GM23338 (cell line): ENCODE measurements at regions not wholly inside any gene's neighbourhood (a gene's known extent, or its start where the extent isn't known, plus 50 kb on each side); places are given as distances from the start of the nearest gene placed in this dataset.

Experiments
- ATAC-seq: fragments of 200-7000 bp; cut with Tn5 transposase; 3 replicates; pipeline ENCODE4 v1.9.1; 2020
- DNase-seq: peaks from one replicate; pipeline ENCODE4 v3.0.0-alpha.2; 2015; ENCODE audit warnings: low spot score
- H2AFZ ChIP-seq: fragments of 200-600 bp; sonication (generic); 2 replicates; pipeline ENCODE4 v1.8.0; 2016; ENCODE audit warnings: antibody characterized with exemption, mild to moderate bottlenecking, moderate library complexity
- H3F3A ChIP-seq: fragments of 200-600 bp; sonication (generic); replicated peaks from 2 replicates; pipeline ENCODE4 v1.8.0; 2017; ENCODE audit warnings: antibody characterized with exemption, mixed run types, low read depth
- H3K27ac ChIP-seq: fragments of 200-600 bp; sonication (generic); 2 replicates; pipeline ENCODE4 v1.6.1; 2016; ENCODE audit warnings: low read depth
- H3K27me3 ChIP-seq: fragments of 200-600 bp; sonication (generic); 2 replicates; pipeline ENCODE4 v1.8.0; 2016; ENCODE audit warnings: mild to moderate bottlenecking, mixed run types, moderate library complexity; ENCODE audit not compliant: insufficient read depth
- H3K36me3 ChIP-seq: fragments of 200-600 bp; sonication (generic); 2 replicates; pipeline ENCODE4 v1.8.0; 2016; ENCODE audit warnings: mild to moderate bottlenecking; ENCODE audit not compliant: insufficient read depth
- H3K4me1 ChIP-seq: fragments of 200-600 bp; sonication (generic); 2 replicates; pipeline ENCODE4 v1.8.0; 2016; ENCODE audit warnings: mild to moderate bottlenecking, moderate library complexity; ENCODE audit not compliant: insufficient read depth
- H3K4me2 ChIP-seq: fragments of 200-600 bp; sonication (generic); 2 replicates; pipeline ENCODE4 v1.7.1; 2017; ENCODE audit warnings: mixed run types
- H3K4me3 ChIP-seq: fragments of 200-600 bp; sonication (generic); 2 replicates; pipeline ENCODE4 v1.6.1; 2016; ENCODE audit warnings: mixed run types
- H3K79me2 ChIP-seq: fragments of 200-600 bp; sonication (generic); replicated peaks from 2 replicates; pipeline ENCODE4 v1.8.0; 2017; ENCODE audit warnings: mild to moderate bottlenecking; ENCODE audit not compliant: insufficient read depth
- H3K9me2 ChIP-seq: fragments of 200-600 bp; sonication (generic); 2 replicates; pipeline ENCODE4 v1.8.0; 2017; ENCODE audit not compliant: insufficient read depth
- H4K20me1 ChIP-seq: fragments of 200-600 bp; sonication (generic); replicated peaks from 2 replicates; pipeline ENCODE4 v1.8.0; 2017; ENCODE audit warnings: mild to moderate bottlenecking; ENCODE audit not compliant: insufficient read depth
- H3K27ac Mint-ChIP-seq: 2 replicates; pipeline ENCODE4 v1.8.0; 2020; ENCODE audit warnings: inconsistent platforms, mild to moderate bottlenecking, moderate library complexity, mixed read lengths
- H3K27me3 Mint-ChIP-seq: 3 replicates; pipeline ENCODE4 v1.8.0; 2022; ENCODE audit warnings: low read depth, mild to moderate bottlenecking, moderate library complexity, mixed read lengths, inconsistent platforms; ENCODE audit not compliant: insufficient read depth, poor library complexity
- H3K36me3 Mint-ChIP-seq: 3 replicates; pipeline ENCODE4 v1.8.0; 2021; ENCODE audit warnings: low read depth, mild to moderate bottlenecking, inconsistent platforms, moderate library complexity, mixed read lengths
- H3K4me1 Mint-ChIP-seq: 3 replicates; pipeline ENCODE4 v1.8.0; 2020; ENCODE audit warnings: mild to moderate bottlenecking, inconsistent platforms, mixed read lengths
- H3K4me3 Mint-ChIP-seq: 3 replicates; pipeline ENCODE4 v1.8.0; 2021; ENCODE audit warnings: moderate library complexity, mild to moderate bottlenecking, inconsistent platforms, mixed read lengths
- H3K9me3 Mint-ChIP-seq: 3 replicates; pipeline ENCODE4 v1.8.0; 2020; ENCODE audit warnings: moderate library complexity, mild to moderate bottlenecking, inconsistent platforms, mixed read lengths
- CREB1 ChIP-seq: fragments of 250-450 bp; sonication (Bioruptor Pico); IDR thresholded peaks from 2 replicates; pipeline ENCODE4 v1.5.0; 2020; ENCODE audit warnings: low read depth, mild to moderate bottlenecking, moderate library complexity
- CTCF ChIP-seq, 2 experiments: fragments of 200-600 bp in 1 of 2; sonication (generic) in 1 of 2; conservative IDR thresholded peaks; 2 replicates each; pipeline versions ENCODE4 v1.5.1 to v1.6.1; 2016 to 2017; ENCODE audit warnings: antibody characterized with exemption in 2 of 2, low read depth in 2 of 2, mild to moderate bottlenecking in 2 of 2, moderate library complexity in 1 of 2
- EZH2 ChIP-seq: fragments of 200-600 bp; sonication (generic); IDR thresholded peaks from one replicate; pipeline ENCODE4 v1.8.0; 2017; ENCODE audit warnings: antibody characterized with exemption, mild to moderate bottlenecking, low read depth; ENCODE audit not compliant: unreplicated experiment
- EZH2phosphoT487 ChIP-seq: fragments of 200-600 bp; sonication (generic); IDR thresholded peaks from one replicate; pipeline ENCODE4 v1.8.1; 2018; ENCODE audit warnings: antibody characterized with exemption; ENCODE audit not compliant: unreplicated experiment
- JUNB ChIP-seq: IDR thresholded peaks from one replicate; pipeline ENCODE4 v1.6.1; 2016; ENCODE audit warnings: antibody characterized with exemption; ENCODE audit not compliant: unreplicated experiment
- POLR2AphosphoS5 ChIP-seq: IDR thresholded peaks from 2 replicates; pipeline ENCODE4 v1.6.1; 2016; ENCODE audit warnings: antibody characterized with exemption, low read depth
- REST ChIP-seq: IDR thresholded peaks from one replicate; pipeline ENCODE4 v1.6.1; 2018; ENCODE audit warnings: antibody characterized with exemption; ENCODE audit not compliant: unreplicated experiment
- STAT1 ChIP-seq: IDR thresholded peaks from one replicate; pipeline ENCODE4 v1.6.1; 2016; ENCODE audit warnings: antibody characterized with exemption; ENCODE audit not compliant: unreplicated experiment
- ZNF331 ChIP-seq: fragments of 250-450 bp; sonication (Bioruptor Pico); IDR thresholded peaks from 2 replicates; pipeline ENCODE4 v1.5.0; 2020; ENCODE audit warnings: low read depth, mild to moderate bottlenecking, moderate library complexity
- TF ChIP-seq, protein P1 (sequence below): fragments of 250-450 bp; sonication (Bioruptor Pico); IDR thresholded peaks from 2 replicates; pipeline ENCODE4 v1.5.0; 2020; ENCODE audit warnings: mild to moderate bottlenecking, moderate library complexity
- TF ChIP-seq, protein P2 (sequence below): IDR thresholded peaks from 2 replicates; pipeline ENCODE4 v1.6.1; 2016; ENCODE audit warnings: antibody characterized with exemption

DNA sequence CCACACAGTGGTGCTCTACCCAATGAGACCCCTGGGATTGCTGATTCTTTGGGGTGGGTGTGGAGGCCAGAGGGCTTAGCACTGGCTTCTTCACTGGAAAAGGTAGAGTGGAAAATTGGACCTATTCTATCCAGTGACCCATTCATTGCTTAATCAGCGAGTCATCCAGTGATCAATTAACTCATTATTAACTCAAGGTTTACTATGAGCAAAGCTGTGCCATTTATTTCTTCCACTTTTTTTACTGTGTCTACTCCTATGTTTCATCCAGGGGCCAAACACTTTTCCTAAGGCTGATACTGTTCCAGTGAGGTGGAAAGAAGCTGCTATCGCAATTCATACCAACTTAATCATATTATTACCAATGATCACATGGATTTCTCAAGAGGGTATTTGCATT is 363.9 kb downstream of the RPS6KC1 start:
- Histone ChIP-seq H3K4me3 (no peak overlapping the region), H3K27me3 (no peaks in the 10 kb centered on the region), H3K4me1 (no peaks in the 10 kb centered on the region), H3K4me2 (no peak overlapping the region), H3K9me2 (0 out of 2 replicates have a peak, but pooled peaks cover 8% of the 10 kb centered on the region), H2AFZ (no peak overlapping the region), H3K27ac (no peak overlapping the region), H3F3A (no peaks in the 10 kb centered on the region), H3K79me2 (no peaks in the 10 kb centered on the region), H4K20me1 (no peaks in the 10 kb centered on the region), H3K36me3 (no peaks in the 10 kb centered on the region)
- Mint-ChIP-seq H3K36me3 (peaks cover 5% of the 10 kb centered on the region; the same call in 1 of the 3 replicates), H3K27me3 (peaks cover 2% of the 10 kb centered on the region), H3K4me1 (no peaks in the 10 kb centered on the region), H3K27ac (no peak overlapping the region), H3K4me3 (no peak overlapping the region), H3K9me3 (peaks cover 5% of the 10 kb centered on the region; the same call in 1 of the 3 replicates)
- DNase-seq (no peak), ATAC-seq (no peak)
- TF ChIP-seq, protein P1, sequence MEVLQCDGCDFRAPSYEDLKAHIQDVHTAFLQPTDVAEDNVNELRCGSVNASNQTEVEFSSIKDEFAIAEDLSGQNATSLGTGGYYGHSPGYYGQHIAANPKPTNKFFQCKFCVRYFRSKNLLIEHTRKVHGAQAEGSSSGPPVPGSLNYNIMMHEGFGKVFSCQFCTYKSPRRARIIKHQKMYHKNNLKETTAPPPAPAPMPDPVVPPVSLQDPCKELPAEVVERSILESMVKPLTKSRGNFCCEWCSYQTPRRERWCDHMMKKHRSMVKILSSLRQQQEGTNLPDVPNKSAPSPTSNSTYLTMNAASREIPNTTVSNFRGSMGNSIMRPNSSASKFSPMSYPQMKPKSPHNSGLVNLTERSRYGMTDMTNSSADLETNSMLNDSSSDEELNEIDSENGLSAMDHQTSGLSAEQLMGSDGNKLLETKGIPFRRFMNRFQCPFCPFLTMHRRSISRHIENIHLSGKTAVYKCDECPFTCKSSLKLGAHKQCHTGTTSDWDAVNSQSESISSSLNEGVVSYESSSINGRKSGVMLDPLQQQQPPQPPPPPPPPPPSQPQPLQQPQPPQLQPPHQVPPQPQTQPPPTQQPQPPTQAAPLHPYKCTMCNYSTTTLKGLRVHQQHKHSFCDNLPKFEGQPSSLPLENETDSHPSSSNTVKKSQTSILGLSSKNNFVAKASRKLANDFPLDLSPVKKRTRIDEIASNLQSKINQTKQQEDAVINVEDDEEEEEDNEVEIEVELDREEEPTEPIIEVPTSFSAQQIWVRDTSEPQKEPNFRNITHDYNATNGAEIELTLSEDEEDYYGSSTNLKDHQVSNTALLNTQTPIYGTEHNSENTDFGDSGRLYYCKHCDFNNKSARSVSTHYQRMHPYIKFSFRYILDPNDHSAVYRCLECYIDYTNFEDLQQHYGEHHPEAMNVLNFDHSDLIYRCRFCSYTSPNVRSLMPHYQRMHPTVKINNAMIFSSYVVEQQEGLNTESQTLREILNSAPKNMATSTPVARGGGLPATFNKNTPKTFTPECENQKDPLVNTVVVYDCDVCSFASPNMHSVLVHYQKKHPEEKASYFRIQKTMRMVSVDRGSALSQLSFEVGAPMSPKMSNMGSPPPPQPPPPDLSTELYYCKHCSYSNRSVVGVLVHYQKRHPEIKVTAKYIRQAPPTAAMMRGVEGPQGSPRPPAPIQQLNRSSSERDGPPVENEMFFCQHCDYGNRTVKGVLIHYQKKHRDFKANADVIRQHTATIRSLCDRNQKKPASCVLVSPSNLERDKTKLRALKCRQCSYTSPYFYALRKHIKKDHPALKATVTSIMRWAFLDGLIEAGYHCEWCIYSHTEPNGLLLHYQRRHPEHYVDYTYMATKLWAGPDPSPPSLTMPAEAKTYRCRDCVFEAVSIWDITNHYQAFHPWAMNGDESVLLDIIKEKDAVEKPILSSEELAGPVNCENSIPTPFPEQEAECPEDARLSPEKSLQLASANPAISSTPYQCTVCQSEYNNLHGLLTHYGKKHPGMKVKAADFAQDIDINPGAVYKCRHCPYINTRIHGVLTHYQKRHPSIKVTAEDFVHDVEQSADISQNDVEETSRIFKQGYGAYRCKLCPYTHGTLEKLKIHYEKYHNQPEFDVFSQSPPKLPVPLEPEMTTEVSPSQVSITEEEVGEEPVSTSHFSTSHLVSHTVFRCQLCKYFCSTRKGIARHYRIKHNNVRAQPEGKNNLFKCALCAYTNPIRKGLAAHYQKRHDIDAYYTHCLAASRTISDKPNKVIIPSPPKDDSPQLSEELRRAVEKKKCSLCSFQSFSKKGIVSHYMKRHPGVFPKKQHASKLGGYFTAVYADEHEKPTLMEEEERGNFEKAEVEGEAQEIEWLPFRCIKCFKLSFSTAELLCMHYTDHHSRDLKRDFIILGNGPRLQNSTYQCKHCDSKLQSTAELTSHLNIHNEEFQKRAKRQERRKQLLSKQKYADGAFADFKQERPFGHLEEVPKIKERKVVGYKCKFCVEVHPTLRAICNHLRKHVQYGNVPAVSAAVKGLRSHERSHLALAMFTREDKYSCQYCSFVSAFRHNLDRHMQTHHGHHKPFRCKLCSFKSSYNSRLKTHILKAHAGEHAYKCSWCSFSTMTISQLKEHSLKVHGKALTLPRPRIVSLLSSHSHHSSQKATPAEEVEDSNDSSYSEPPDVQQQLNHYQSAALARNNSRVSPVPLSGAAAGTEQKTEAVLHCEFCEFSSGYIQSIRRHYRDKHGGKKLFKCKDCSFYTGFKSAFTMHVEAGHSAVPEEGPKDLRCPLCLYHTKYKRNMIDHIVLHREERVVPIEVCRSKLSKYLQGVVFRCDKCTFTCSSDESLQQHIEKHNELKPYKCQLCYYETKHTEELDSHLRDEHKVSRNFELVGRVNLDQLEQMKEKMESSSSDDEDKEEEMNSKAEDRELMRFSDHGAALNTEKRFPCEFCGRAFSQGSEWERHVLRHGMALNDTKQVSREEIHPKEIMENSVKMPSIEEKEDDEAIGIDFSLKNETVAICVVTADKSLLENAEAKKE: no peak
- TF ChIP-seq POLR2AphosphoS5: no peak
- no peak for TF ChIP-seq EZH2phosphoT487
- TF ChIP-seq CREB1 (CRISPR knock-in tag): no peak
- TF ChIP-seq CTCF (conservative IDR thresholded peaks at IDR 0.05; ENCODE audit: low read depth in 2 of 2): no peak
- no peak for TF ChIP-seq JUNB
- TF ChIP-seq REST: no peak
- no peak for TF ChIP-seq EZH2
- TF ChIP-seq ZNF331 (CRISPR knock-in tag): no peak
- TF ChIP-seq, protein P2, sequence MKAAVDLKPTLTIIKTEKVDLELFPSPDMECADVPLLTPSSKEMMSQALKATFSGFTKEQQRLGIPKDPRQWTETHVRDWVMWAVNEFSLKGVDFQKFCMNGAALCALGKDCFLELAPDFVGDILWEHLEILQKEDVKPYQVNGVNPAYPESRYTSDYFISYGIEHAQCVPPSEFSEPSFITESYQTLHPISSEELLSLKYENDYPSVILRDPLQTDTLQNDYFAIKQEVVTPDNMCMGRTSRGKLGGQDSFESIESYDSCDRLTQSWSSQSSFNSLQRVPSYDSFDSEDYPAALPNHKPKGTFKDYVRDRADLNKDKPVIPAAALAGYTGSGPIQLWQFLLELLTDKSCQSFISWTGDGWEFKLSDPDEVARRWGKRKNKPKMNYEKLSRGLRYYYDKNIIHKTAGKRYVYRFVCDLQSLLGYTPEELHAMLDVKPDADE: no peak
- TF ChIP-seq STAT1: no peak
